ENCODE measurements at regions not wholly inside any gene's neighbourhood (a gene's known extent, or its start where the extent isn't known, plus 50 kb on each side); places are given as distances from the start of the nearest gene placed in this dataset.

GRCh38 chr12:31845613-31846322 lies 113.4 kb upstream of the RESF1 start (continued):
- TF ChIP-seq NCOR1 (IDR thresholded peaks at IDR 0.05) (peak; percentile 36), ZNF436 (CRISPR knock-in tag; IDR thresholded peaks at IDR 0.05) (no peak), XRCC3 (IDR thresholded peaks at IDR 0.05) (no peak), PRDM10 (IDR thresholded peaks at IDR 0.05; ENCODE audit: partially characterized antibody) (no peak), C11orf30 (IDR thresholded peaks at IDR 0.05; ENCODE audit: low read depth) (peak; percentile 81), CBX8 (IDR thresholded peaks at IDR 0.05; ENCODE audit: borderline replicate concordance, extremely low read depth, low read depth, low read length, poor library complexity, severe bottlenecking) (no peak), MAFK (IDR thresholded peaks at IDR 0.05; ENCODE audit: low read length) (peak; percentile 73), ZNF551 (CRISPR knock-in tag; IDR thresholded peaks at IDR 0.05) (no peak), MGA (IDR thresholded peaks at IDR 0.05) (no peak), EP300 (IDR thresholded peaks at IDR 0.05; ENCODE audit: low read length) (peak; percentile 72; the same call in 1 of the 2 replicates), NR4A1 (CRISPR knock-in tag; IDR thresholded peaks at IDR 0.05) (no peak), NR4A1 (tag; IDR thresholded peaks at IDR 0.05) (no peak), MCM5 (IDR thresholded peaks at IDR 0.05; ENCODE audit: low read depth) (no peak), CBFA2T3 (IDR thresholded peaks at IDR 0.05) (peak; percentile 71), ARID1B (IDR thresholded peaks at IDR 0.05) (peak; percentile 57; the same call in 1 of the 2 replicates)

Data from K562 (cell line).